Iris pigment epithelial cell (primary cell): ENCODE measurements at regions not wholly inside any gene's neighbourhood (a gene's known extent, or its start where the extent isn't known, plus 50 kb on each side); places are given as distances from the start of the nearest gene placed in this dataset.

Source experiments
- DNase-seq: peaks from one replicate; pipeline ENCODE4 v3.0.0-alpha.2; 2011; ENCODE audit warnings: low read depth

- no peak for DNase-seq
Observed at GRCh38 chr2:15866563-15867193, 73.7 kb upstream of the MYCN start.

- DNase-seq = no peak
Observed at GRCh38 chr2:15867194-15868171, 72.9 kb upstream of the MYCN start.

- no peak for DNase-seq
Observed at GRCh38 chr2:15868186-15868585, 72.2 kb upstream of the MYCN start.

GRCh38 chr2:15868704-15869103 lies 71.6 kb upstream of the MYCN start:
- DNase-seq = no peak

GRCh38 chr2:15869396-15869795 lies 71.0 kb upstream of the MYCN start:
- DNase-seq = no peak

- no peak for DNase-seq
Observed at GRCh38 chr2:15869871-15870270, 70.5 kb upstream of the MYCN start.

- DNase-seq = no peak
Observed at GRCh38 chr2:15870565-15870964, 69.8 kb upstream of the MYCN start.

GRCh38 chr2:15871239-15871783 lies 69.0 kb upstream of the MYCN start:
- DNase-seq = no peak

- DNase-seq = no peak
Observed at GRCh38 chr2:15872854-15873253, 67.5 kb upstream of the MYCN start.

GRCh38 chr2:15874321-15874720 lies 66.0 kb upstream of the MYCN start:
- DNase-seq = no peak

GRCh38 chr2:15874854-15875804 lies 65.2 kb upstream of the MYCN start:
- no peak for DNase-seq

GRCh38 chr2:15875969-15876705 lies 64.2 kb upstream of the MYCN start:
- DNase-seq = no peak

- no peak for DNase-seq
Observed at GRCh38 chr2:15880226-15881119, 59.9 kb upstream of the MYCN start.

- no peak for DNase-seq
Observed at GRCh38 chr2:15881120-15881433, 59.3 kb upstream of the MYCN start.

- DNase-seq = no peak
Observed at GRCh38 chr2:15881676-15882075, 58.7 kb upstream of the MYCN start.

GRCh38 chr2:15882761-15883497 lies 57.4 kb upstream of the MYCN start:
- no peak for DNase-seq

GRCh38 chr2:15883684-15884083 lies 56.7 kb upstream of the MYCN start:
- no peak for DNase-seq

GRCh38 chr2:15884790-15885189 lies 55.6 kb upstream of the MYCN start:
- DNase-seq = no peak

GRCh38 chr2:15886231-15886630 lies 54.1 kb upstream of the MYCN start:
- no peak for DNase-seq
